ENCODE measurements at regions not wholly inside any gene's neighbourhood (a gene's known extent, or its start where the extent isn't known, plus 50 kb on each side); places are given as distances from the start of the nearest gene placed in this dataset.

DNA sequence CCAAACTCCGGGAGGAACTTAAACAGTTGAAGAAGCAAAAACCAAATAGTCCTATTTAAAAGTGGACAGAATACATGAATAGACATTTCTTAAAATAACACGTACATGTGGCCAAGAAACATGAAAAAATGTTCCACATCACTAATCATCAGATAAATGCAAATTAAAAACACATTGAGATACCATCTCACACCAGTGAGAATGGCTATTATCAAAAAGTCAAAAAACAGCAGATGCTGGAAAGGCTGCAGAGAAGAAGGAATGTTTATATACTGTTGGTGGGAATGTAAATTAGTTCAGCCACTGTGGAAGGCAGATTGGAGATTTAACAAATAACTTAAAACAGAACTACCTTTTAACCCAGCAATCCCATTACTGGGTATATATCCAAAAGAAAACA, 283.0 kb upstream of the IZUMO3 start:
- TF ChIP-seq, protein P1, sequence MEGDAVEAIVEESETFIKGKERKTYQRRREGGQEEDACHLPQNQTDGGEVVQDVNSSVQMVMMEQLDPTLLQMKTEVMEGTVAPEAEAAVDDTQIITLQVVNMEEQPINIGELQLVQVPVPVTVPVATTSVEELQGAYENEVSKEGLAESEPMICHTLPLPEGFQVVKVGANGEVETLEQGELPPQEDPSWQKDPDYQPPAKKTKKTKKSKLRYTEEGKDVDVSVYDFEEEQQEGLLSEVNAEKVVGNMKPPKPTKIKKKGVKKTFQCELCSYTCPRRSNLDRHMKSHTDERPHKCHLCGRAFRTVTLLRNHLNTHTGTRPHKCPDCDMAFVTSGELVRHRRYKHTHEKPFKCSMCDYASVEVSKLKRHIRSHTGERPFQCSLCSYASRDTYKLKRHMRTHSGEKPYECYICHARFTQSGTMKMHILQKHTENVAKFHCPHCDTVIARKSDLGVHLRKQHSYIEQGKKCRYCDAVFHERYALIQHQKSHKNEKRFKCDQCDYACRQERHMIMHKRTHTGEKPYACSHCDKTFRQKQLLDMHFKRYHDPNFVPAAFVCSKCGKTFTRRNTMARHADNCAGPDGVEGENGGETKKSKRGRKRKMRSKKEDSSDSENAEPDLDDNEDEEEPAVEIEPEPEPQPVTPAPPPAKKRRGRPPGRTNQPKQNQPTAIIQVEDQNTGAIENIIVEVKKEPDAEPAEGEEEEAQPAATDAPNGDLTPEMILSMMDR (IDR thresholded peaks at IDR 0.05; ENCODE audit: control insufficient read depth, extremely low read depth, insufficient read depth), result no peak
- no peak for DNase-seq (ENCODE audit: low read depth)
- no peak overlapping the region for H3K4me3 ChIP-seq (ENCODE audit: low read depth, low read length)

DNA sequence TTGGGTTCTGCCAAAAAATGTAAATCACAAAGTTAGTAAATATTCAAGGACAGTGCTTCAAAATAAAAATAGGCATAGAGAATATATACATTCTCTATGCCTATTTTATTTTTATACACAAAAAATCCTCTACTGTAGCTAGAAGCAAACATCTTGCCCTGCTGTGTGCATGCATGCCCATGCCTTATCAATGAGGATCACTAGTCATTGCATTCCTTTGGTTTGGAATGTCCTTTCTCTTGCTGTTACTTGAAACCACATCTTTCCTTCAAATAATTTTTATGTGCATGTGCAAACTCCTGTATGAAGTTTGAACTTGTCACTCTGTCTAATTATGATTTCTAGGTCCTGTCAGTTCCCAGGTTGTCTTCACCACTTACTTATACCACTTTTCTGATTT, 278.9 kb upstream of the IZUMO3 start:
- TF ChIP-seq, protein P1 (IDR thresholded peaks at IDR 0.05; ENCODE audit: control insufficient read depth, extremely low read depth, insufficient read depth), result no peak

DNA sequence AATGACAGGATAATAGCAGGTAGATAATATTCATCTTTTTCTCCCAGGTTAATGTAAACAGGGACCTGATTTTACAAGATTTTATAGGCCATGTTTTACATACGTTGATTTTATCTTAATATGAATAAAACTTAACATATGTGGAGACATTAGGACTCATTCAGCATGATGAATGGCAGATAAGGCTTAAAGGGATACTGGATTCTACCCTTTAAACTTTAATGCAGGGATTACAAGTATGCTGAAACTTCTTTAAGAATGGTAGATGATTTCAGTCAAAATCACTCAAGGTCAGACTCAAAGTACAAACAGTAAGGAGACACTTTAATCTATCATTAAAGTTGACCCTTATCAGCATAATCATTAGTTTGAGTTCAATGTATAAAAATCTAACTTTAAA, 274.5 kb upstream of the IZUMO3 start:
- H3K4me3 ChIP-seq (ENCODE audit: low read depth, low read length), result no peak overlapping the region
- TF ChIP-seq, protein P1 (IDR thresholded peaks at IDR 0.05; ENCODE audit: control insufficient read depth, extremely low read depth, insufficient read depth), result no peak
- no peak for DNase-seq (ENCODE audit: low read depth)

More for the DNA sequence above, 278.9 kb upstream of the IZUMO3 start:
- DNase-seq (ENCODE audit: low read depth), result no peak
- H3K4me3 ChIP-seq (ENCODE audit: low read depth, low read length), result no peak overlapping the region

DNA sequence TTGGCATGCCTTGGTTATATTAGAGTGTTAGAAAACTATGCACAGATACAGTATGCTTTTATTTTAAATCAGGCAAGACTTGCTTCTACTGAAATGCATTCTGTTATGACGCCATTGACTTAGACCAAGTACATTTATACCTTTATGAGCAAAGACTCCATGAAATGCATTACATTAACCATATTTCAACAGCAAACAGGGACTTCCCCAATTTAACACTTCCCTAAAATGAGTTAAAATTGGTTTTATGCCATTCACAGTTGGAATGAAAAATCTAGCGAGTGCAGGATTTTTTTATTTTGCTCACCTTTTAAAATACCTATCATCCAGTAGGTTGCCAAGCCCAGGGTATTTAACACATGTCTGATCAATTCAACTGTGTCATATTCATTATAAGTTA, 272.1 kb upstream of the IZUMO3 start:
- TF ChIP-seq, protein P1 (IDR thresholded peaks at IDR 0.05; ENCODE audit: control insufficient read depth, extremely low read depth, insufficient read depth), result no peak
- H3K4me3 ChIP-seq (ENCODE audit: low read depth, low read length), result no peak overlapping the region
- no peak for DNase-seq (ENCODE audit: low read depth)

DNA sequence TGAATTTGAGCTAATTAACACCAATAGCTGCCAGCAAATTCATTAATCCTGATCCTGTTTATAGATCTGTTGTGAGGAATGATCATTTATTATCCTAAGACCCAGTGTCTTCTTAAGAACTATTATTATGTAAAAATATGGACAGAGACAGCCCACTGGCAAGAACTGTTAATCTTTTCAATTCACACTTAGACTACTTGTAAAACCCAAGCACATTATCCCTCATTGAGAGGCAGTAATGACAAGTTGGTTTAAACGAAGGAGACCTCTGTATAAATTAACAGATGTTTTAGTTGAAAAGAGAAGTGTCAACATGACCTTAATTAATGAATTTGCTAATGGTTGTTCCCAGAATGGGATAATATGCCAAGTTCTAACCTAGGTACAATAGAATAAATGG, 270.3 kb upstream of the IZUMO3 start:
- TF ChIP-seq, protein P1 (IDR thresholded peaks at IDR 0.05; ENCODE audit: control insufficient read depth, extremely low read depth, insufficient read depth), result no peak
- no peak overlapping the region for H3K4me3 ChIP-seq (ENCODE audit: low read depth, low read length)
- DNase-seq (ENCODE audit: low read depth), result no peak

DNA sequence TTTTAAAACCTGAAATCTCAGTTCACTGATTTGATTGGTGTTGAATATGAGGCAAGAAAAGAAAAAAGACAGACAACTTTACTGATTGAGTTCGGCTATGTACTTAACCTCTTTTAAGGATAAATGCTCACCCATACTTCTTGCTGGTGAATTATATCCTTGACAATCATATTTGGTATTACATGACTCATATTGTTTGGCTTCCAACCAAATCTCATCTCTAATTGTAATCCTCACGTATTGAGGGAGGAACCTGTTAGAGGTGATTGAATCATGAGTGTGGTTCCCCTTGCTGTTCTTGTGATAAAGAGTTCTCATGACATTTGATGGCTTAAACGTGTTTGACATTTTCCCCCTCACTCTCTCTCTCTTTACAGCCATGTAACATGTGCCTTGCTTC, 255.6 kb upstream of the IZUMO3 start:
- DNase-seq (ENCODE audit: low read depth), result no peak
- H3K4me3 ChIP-seq (ENCODE audit: low read depth, low read length), result no peak overlapping the region
- TF ChIP-seq, protein P1 (IDR thresholded peaks at IDR 0.05; ENCODE audit: control insufficient read depth, extremely low read depth, insufficient read depth), result no peak

DNA sequence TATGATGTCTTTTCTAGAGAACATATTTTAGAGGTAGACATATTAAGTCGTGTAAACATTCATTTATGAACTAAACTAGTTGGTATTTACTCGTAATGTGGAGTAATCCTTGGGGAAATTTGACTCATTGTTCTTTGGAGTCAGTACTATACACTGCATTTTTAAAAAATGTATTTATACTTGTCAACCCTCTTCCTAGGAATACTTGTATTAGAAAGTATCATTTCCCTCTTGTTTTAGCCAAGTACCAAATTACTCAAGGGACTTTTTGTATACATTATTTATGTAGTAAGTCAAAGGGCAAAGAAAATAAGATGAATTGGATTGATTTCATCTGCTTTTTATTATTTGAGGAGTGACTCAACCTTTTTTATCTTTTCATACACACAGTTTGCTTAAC, 248.1 kb upstream of the IZUMO3 start:
- no peak overlapping the region for H3K4me3 ChIP-seq (ENCODE audit: low read depth, low read length)
- TF ChIP-seq, protein P1 (IDR thresholded peaks at IDR 0.05; ENCODE audit: control insufficient read depth, extremely low read depth, insufficient read depth), result no peak
- DNase-seq (ENCODE audit: low read depth), result no peak

All from LNCaP clone FGC (cell line).